NT2/D1 (cell line): ENCODE measurements at regions not wholly inside any gene's neighbourhood (a gene's known extent, or its start where the extent isn't known, plus 50 kb on each side); places are given as distances from the start of the nearest gene placed in this dataset.

ENCODE experiments used
- YY1 ChIP-seq: IDR thresholded peaks from 2 replicates; pipeline ENCODE4 v1.6.1; 2011; ENCODE audit not compliant: insufficient read length, insufficient read depth
- ZNF274 ChIP-seq: IDR thresholded peaks from 2 replicates; pipeline ENCODE4 v1.6.1; 2011; ENCODE audit warnings: mild to moderate bottlenecking, low read depth, low read length

DNA sequence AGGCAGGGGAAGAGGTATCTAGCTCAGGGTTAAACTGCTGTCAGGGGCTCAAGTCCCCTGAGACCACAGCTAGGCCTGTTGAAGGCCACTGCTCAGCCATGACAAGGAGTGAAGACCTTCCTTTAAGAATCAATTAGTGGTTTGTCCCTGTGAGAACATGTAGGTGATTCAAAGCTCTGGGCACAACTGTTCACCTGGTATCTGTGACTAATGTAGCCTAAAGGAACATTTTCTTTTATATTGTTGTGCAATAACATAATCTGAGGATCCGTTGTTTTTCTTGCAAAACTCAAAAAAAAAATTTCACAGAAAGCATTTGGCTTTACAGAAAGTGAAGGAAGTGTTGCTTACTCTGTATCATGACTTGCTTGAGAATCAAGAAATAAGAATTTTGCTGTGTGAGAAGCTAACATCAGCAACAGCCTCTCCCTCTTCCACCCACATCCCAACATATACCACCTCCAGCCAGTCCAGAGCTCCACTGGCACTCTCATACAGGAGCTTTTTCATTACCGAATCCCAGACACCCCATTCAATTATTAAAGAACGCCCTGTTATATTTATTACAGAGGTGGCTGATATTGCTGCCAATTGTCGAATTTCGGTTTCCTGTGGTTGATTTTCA, 807.0 kb downstream of the TLE4 start:
- no peak for TF ChIP-seq ZNF274
- no peak for TF ChIP-seq YY1
